Panc1 (cell line): ENCODE measurements at regions not wholly inside any gene's neighbourhood (a gene's known extent, or its start where the extent isn't known, plus 50 kb on each side); places are given as distances from the start of the nearest gene placed in this dataset.

Experiments used
- ATAC-seq: fragments of 200-7000 bp; cut with Tn5 transposase; 2 replicates; pipeline ENCODE4 v1.9.1; 2020; ENCODE audit warnings: mild to moderate bottlenecking, moderate library complexity
- BruUV-seq: library from RNA; stranded (reverse); fragments of 400-500 nt; replicated peaks from 2 replicates; lab custom pipeline; 2021; lab: Mats Ljungman, UMichigan
- CTCF ChIA-PET: fragments of 300-600 bp; sonication (Branson Sonifier 250); formaldehyde crosslinking; loops from one replicate; lab custom pipeline; 2022; ENCODE audit warnings: antibody characterized with exemption; lab: Charles Lee
- POLR2A ChIA-PET: fragments of 300-600 bp; sonication (Branson Sonifier 250); formaldehyde crosslinking; loops from one replicate; lab custom pipeline; 2022; ENCODE audit warnings: antibody characterized with exemption; lab: Charles Lee
- DNase-seq: peaks from one replicate; pipeline ENCODE4 v3.0.0-alpha.2; 2010; ENCODE audit warnings: low read depth, low spot score
- H3K27ac ChIP-seq: 2 replicates; pipeline ENCODE4 v1.5.1; 2011; ENCODE audit warnings: mild to moderate bottlenecking, low read length, inconsistent platforms
- H3K27me3 ChIP-seq: fragments of 200-500 bp; sonication (Bioruptor generic); 2 replicates; pipeline ENCODE4 v1.6.0; 2014; ENCODE audit warnings: low read length, inconsistent platforms; ENCODE audit not compliant: control insufficient read depth, insufficient read depth
- H3K36me3 ChIP-seq: fragments of 200-500 bp; sonication (Bioruptor generic); 2 replicates; pipeline ENCODE4 v1.5.1; 2014; ENCODE audit warnings: inconsistent platforms, mild to moderate bottlenecking, low read length, moderate library complexity; ENCODE audit not compliant: control insufficient read depth, insufficient read depth
- H3K4me1 ChIP-seq: 2 replicates; pipeline ENCODE4 v1.5.1; 2011; ENCODE audit warnings: inconsistent platforms, mild to moderate bottlenecking, low read length, moderate library complexity; ENCODE audit not compliant: control insufficient read depth, insufficient read depth
- H3K4me3 ChIP-seq, 2 experiments: 2 replicates each; pipeline ENCODE4 v1.5.1; 2011 to 2012; ENCODE audit warnings: low read depth in 2 of 2, low read length in 2 of 2, mild to moderate bottlenecking in 2 of 2, inconsistent platforms in 1 of 2, moderate library complexity in 1 of 2
- H3K9me3 ChIP-seq: fragments of 200-500 bp; sonication (Bioruptor generic); 2 replicates; pipeline ENCODE4 v1.5.1; 2014; ENCODE audit warnings: low read depth, mild to moderate bottlenecking, inconsistent platforms, low read length, moderate library complexity; ENCODE audit not compliant: control insufficient read depth, insufficient read depth
- CTCF ChIP-seq: fragments of 450-650 bp; IDR thresholded peaks from 2 replicates; pipeline ENCODE4 v1.5.1; 2017; ENCODE audit warnings: mild to moderate bottlenecking
- POLR2AphosphoS5 ChIP-seq: IDR thresholded peaks from 2 replicates; pipeline ENCODE4 v1.6.1; 2012; ENCODE audit warnings: mild to moderate bottlenecking, low read depth, low read length, moderate library complexity
- REST ChIP-seq, 2 experiments: IDR thresholded peaks; 2 replicates each; pipeline ENCODE4 v1.6.1; 2011 to 2012; ENCODE audit warnings: low read depth in 2 of 2, control low read depth in 1 of 2, low read length in 1 of 2, mild to moderate bottlenecking in 1 of 2, moderate library complexity in 1 of 2; ENCODE audit not compliant: insufficient read depth in 1 of 2
- SIN3A ChIP-seq: IDR thresholded peaks from 2 replicates; pipeline ENCODE4 v1.6.1; 2012; ENCODE audit warnings: low read depth, mild to moderate bottlenecking, low read length, moderate library complexity, borderline replicate concordance; ENCODE audit not compliant: insufficient read depth
- TCF7L2 ChIP-seq: IDR thresholded peaks from 2 replicates; pipeline ENCODE4 v1.6.1; 2011; ENCODE audit warnings: mild to moderate bottlenecking, low read depth, low read length, inconsistent platforms
- in situ Hi-C: cut with HindIII; loops from 2 replicates; pipeline ENCODE4 v1.10.0; 2016; ENCODE audit warnings: low sequenced_read_pairs, low pct_unique_long_range_greater_than_20kb
- intact Hi-C: fragments of 100-400 bp; cut with micrococcal nuclease; formaldehyde crosslinking; loops from one replicate; pipeline ENCODE4 v1.10.0; 2022; ENCODE audit not compliant: unreplicated experiment

GRCh38 chr3:59303452-59303851 lies 253.6 kb upstream of the CFAP20DC start:
- H3K27me3 ChIP-seq, result no peaks in the 10 kb centered on the region
- intact Hi-C loops, result no loop called here
- POLR2A ChIA-PET, result no interaction called here
- in situ Hi-C loops, result no loop called here
- no peak overlapping the region for H3K27ac ChIP-seq
- no peak overlapping the region for H3K4me3 ChIP-seq
- no peaks in the 10 kb centered on the region for H3K4me1 ChIP-seq
- CTCF ChIA-PET, result no interaction called here
- H3K9me3 ChIP-seq, result no peaks in the 10 kb centered on the region
- TF ChIP-seq REST (IDR thresholded peaks at IDR 0.05; ENCODE audit: insufficient read depth in 1 of 2, low read depth in 2 of 2, low read length in 1 of 2) (no peak), SIN3A (no peak), CTCF (no peak), TCF7L2 (no peak), POLR2AphosphoS5 (no peak)
- DNase-seq, result no peak
- BruUV-seq, result no TSS peak
- H3K36me3 ChIP-seq, result no peaks in the 10 kb centered on the region
- no peak for ATAC-seq

- H3K9me3 ChIP-seq, result no peaks in the 10 kb centered on the region
- ChIA-PET POLR2A (no interaction called here), CTCF (no interaction called here)
- BruUV-seq, result no TSS peak
- H3K4me3 ChIP-seq, result no peak overlapping the region
- intact Hi-C loops, result no loop called here
- ATAC-seq (no peak), DNase-seq (no peak)
- H3K27ac ChIP-seq, result no peak overlapping the region
- H3K27me3 ChIP-seq, result no peaks in the 10 kb centered on the region
- no peaks in the 10 kb centered on the region for H3K36me3 ChIP-seq
- TF ChIP-seq CTCF, result no peak
- TF ChIP-seq POLR2AphosphoS5, result no peak
- TF ChIP-seq SIN3A, result no peak
- TF ChIP-seq REST (IDR thresholded peaks at IDR 0.05; ENCODE audit: insufficient read depth in 1 of 2, low read depth in 2 of 2, low read length in 1 of 2), result no peak
- no peak for TF ChIP-seq TCF7L2
- no peaks in the 10 kb centered on the region for H3K4me1 ChIP-seq
- in situ Hi-C loops, result no loop called here
Observed at GRCh38 chr3:59302442-59302841, 252.6 kb upstream of the CFAP20DC start.
